Muscle of arm (tissue), 1 donor: ENCODE measurements at regions not wholly inside any gene's neighbourhood (a gene's known extent, or its start where the extent isn't known, plus 50 kb on each side); places are given as distances from the start of the nearest gene placed in this dataset.
A peak's percentile ranks its signal among the peaks of the same experiment; 100 is the strongest.

Experiments
- DNase-seq: peaks from one replicate; pipeline ENCODE4 v3.0.0-alpha.2; 2013

- DNase-seq: no peak
Observed at GRCh38 chr12:115640929-115641328, 636.6 kb downstream of the MED13L start.

DNA sequence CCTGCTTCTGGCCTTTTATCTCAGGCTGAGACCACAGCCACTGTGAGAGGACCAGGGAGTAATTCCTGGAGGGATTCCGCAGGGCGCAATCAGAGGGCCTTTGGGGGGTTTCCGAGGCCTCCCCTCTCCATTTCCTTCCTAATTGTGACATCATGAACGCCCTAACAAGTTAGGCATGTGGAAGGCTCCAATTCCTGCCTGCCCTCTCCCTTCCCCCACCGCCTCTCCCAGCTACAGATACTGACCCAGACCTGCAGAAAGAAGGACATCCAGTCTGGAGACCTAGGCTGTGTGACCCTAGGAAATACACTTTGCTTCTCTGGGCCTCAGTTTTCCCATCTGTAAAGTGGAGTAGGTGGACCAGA lies 637.9 kb downstream of the MED13L start:
- DNase-seq: no peak

DNA sequence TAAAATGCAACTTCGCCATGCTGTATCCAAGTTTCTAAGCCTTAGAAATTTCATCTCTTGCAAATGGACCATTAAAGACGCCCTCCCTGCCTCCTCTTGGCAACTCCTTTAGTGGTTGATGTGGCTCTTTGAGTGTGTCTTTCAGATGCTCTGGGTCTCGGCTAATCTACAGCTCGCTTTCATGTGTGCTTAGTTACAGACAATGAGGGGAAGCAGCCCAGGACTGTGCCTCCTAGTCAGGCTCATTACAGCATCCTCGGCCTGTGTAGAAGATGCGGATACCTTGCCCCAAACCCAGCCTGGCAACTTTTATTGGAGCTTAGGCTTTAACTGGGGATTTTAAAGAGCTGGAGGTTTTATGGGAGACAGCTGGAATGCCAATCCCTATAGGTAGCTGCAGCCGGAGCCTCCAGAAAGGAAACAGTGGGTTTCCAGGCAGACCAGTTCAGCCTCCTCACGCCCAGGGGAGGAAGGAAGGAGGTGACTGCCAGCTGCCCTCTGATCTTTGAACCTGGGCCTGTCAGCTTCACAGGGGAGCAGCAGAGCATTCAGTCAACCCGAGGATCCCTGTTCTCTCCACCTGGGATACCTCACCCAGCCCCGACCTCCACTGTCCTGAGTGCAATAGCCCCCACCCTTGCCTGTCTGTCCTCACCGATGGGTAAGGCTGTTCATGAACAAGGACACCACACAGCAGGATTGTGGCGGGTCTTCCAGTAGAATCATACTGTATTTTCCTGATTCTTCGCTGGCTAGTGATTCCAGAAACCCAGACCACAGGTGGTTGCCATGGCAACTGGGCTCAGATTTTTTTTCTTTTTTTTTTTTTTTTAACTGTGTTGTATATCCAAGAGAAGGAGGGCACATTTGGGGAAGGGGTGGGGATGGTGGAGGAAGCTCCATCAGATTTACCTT lies 638.5 kb downstream of the MED13L start:
- DNase-seq: no peak

GRCh38 chr12:115636546-115636945 lies 640.9 kb downstream of the MED13L start:
- DNase-seq: no peak

GRCh38 chr12:115632308-115632707 lies 645.2 kb downstream of the MED13L start:
- peak; percentile 12 for DNase-seq

GRCh38 chr12:115630136-115630535 lies 647.4 kb downstream of the MED13L start:
- no peak for DNase-seq

GRCh38 chr12:115626210-115626609 lies 651.3 kb downstream of the MED13L start:
- no peak for DNase-seq

- DNase-seq: peak; percentile 14
Observed at GRCh38 chr12:115623764-115624334, 653.6 kb downstream of the MED13L start.

- no peak for DNase-seq
Observed at GRCh38 chr12:115623275-115623674, 654.2 kb downstream of the MED13L start.

DNA sequence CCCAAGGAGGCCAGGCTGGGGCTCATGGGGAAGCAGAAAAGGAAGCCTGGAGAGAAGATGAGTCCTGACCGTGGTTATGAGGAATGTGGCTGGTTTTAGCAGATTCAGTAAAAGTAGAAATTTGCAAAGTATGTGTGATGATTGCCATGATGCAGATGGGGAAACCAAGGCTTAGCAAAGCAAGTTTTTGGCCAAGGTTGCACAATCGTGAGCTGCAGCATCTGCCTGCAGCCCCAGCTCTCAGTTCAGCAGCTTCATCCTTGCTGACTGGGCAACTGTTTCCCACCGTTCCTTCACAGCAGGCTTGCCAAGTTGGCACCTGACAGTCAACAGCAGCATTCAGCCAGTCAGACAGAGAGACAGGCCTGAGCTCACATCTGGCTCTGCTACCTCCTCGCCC lies 656.7 kb downstream of the MED13L start:
- DNase-seq: no peak

DNA sequence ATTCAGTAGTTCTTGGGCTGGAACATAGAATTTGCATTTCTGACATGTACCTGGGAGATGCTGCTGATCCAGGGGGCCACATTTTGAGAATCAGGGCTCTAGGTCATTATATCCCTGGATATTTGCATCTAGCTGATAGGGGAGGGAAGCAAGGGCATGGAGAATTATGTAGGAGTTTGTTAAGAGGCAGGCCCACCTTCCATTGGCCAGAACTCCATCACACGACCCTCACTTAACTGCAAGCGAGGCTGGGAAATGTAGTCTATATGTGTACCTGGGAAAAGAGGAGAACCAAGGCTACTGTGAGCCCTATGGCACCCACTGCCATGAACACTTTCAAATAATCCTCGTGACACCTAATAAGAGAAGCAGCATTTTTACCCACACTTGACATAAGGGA lies 657.6 kb downstream of the MED13L start:
- no peak for DNase-seq

- no peak for DNase-seq
Observed at GRCh38 chr12:115619061-115619460, 658.4 kb downstream of the MED13L start.

- no peak for DNase-seq
Observed at GRCh38 chr12:115618105-115618504, 659.4 kb downstream of the MED13L start.

DNA sequence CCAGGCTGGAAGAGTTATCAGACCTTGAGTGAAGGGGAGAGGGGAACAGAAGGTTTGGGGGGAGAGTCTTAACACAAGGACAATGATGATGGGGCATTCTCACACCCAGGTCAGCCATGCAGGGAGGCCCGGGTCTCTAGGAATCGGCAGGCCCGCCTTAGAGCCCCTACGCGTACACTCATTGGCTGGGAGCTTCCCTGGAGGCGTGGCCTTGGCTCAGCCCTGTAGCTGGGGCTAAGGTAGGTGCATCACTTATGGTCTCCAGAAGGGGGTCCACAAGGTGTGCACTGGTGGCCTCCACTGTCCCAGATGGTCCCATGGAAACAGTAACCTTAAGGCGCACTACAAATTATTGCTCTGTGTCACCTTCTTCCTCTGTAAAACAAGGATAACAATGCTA lies 660.1 kb downstream of the MED13L start:
- DNase-seq: no peak

GRCh38 chr12:115611477-115611876 lies 666.0 kb downstream of the MED13L start:
- DNase-seq: no peak

DNA sequence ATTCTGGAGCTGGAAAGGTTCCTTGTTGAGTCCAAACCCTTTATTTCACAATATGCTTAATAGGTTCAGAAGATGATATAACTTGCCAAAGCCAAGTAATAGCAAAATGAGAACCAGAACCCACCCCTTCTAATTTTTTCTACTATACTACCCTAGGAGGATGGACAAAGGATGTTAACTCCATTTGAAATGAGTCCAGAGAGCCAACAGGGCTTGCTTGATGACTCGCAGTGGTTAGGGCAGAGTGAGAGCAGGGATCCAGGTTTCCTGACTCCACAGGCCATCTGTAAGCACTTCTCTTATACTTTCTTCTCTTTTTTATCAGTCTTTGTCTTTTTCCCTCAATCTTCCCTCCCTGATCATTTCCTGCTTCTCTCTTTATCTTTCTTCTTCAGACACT lies 668.1 kb downstream of the MED13L start:
- DNase-seq: no peak

DNA sequence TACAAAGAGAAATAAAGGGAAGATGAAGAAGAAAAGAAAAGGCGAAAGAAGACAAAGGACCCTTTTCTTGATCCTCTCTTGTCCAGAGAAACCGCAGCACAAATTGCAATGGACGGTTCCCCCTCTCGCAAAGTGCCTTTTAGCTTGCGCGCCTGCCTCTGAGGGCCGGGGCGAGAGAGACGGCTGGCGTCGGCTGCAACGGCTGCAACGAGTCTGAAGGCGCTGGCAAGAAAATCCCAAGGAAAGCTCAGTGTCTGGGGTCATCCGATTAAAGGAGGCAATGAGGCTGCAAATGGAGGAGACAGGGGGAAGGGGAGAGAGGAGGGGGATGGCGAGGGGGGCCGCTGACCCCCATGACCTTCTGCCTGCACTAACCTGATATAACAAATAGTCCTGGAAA lies 671.5 kb downstream of the MED13L start:
- DNase-seq: no peak

GRCh38 chr12:115598871-115599811 lies 678.4 kb downstream of the MED13L start:
- DNase-seq: peak; percentile 55

DNA sequence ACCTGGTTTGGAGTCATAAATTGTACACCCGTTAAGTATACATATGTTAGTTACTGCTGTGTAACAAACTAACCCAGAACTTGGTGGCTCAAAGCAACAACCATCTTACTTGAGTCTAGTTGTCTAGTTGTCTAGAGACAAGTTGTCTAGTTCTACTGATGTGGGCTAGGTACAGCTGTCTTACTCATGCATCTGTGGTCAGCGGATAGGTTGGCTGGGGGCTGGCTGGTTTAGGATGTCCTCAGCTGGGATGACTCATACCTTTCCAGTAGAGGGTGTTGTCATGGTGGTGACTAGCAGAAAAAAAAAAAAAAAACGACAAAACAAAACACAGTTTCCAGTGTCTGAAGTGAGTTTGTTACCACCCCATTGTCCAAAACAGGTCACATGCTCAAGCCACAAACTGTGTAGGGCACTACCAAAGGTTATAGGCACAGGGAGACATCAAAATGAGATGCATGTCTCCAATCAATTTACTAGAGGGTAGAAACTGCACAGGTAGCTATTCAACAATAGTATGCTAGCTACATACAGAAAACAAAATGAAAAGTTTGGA lies 680.3 kb downstream of the MED13L start:
- DNase-seq: no peak

GRCh38 chr12:115588131-115588530 lies 689.4 kb downstream of the MED13L start:
- no peak for DNase-seq

- no peak for DNase-seq
Observed at GRCh38 chr12:115584156-115584555, 693.3 kb downstream of the MED13L start.

GRCh38 chr12:115583591-115583990 lies 693.9 kb downstream of the MED13L start:
- no peak for DNase-seq
